IgD-negative memory B cell (primary cell): ENCODE measurements at regions not wholly inside any gene's neighbourhood (a gene's known extent, or its start where the extent isn't known, plus 50 kb on each side); places are given as distances from the start of the nearest gene placed in this dataset.
"Not testable (repeated sequence)": the region's sequence is repeated elsewhere in the genome, so short reads cannot be mapped to it uniquely, and the experiment has no call there.

Experiments used
- H3K27ac Mint-ChIP-seq, 3 donors: one replicate each; pipeline ENCODE4 v1.8.0; 2020 to 2022; ENCODE audit warnings: mild to moderate bottlenecking in 3 of 3, mixed read lengths in 3 of 3, moderate library complexity in 1 of 3
- H3K27me3 Mint-ChIP-seq: one replicate; pipeline ENCODE4 v1.8.0; 2021; ENCODE audit warnings: mixed read lengths
- H3K36me3 Mint-ChIP-seq: one replicate; pipeline ENCODE4 v1.8.0; 2020; ENCODE audit warnings: mild to moderate bottlenecking, mixed read lengths
- H3K4me1 Mint-ChIP-seq, 3 donors: one replicate each; pipeline ENCODE4 v1.8.0; 2020 to 2022; ENCODE audit warnings: mixed read lengths in 3 of 3, mild to moderate bottlenecking in 1 of 3
- H3K4me3 Mint-ChIP-seq, 4 donors: one replicate each; pipeline ENCODE4 v1.8.0; 2020 to 2022; ENCODE audit warnings: mild to moderate bottlenecking in 4 of 4, mixed read lengths in 4 of 4, moderate library complexity in 3 of 4
- H3K9me3 Mint-ChIP-seq, 3 donors: one replicate each; pipeline ENCODE4 v1.8.0; 2020 to 2021; ENCODE audit warnings: mixed read lengths in 3 of 3, mild to moderate bottlenecking in 1 of 3

- peaks cover 0 to 3% (median 0%) of the 10 kb centered on the region in 3 donors for H3K9me3 Mint-ChIP-seq
These were observed 99.5 kb downstream of the FMR1NB start for GRCh38 chrX:148080593-148080992.

GRCh38 chrX:148084611-148085010 is 103.5 kb downstream of the FMR1NB start:
- Mint-ChIP-seq H3K27me3 (peaks cover 4% of the 10 kb centered on the region), H3K4me3 (no peak overlapping the region), H3K27ac (no peak overlapping the region), H3K9me3 (peaks cover 0 to 3% (median 0%) of the 10 kb centered on the region in 3 donors), H3K36me3 (no peaks in the 10 kb centered on the region), H3K4me1 (no peaks in the 10 kb centered on the region)

More at GRCh38 chrX:148080593-148080992, 99.5 kb downstream of the FMR1NB start:
- H3K4me1 Mint-ChIP-seq, result no peaks in the 10 kb centered on the region
- peak overlapping the region in 1 of 3 donors; percentile 54 for H3K27ac Mint-ChIP-seq
- H3K4me3 Mint-ChIP-seq, result no peak overlapping the region
- H3K27me3 Mint-ChIP-seq, result peaks cover 4% of the 10 kb centered on the region
- no peaks in the 10 kb centered on the region for H3K36me3 Mint-ChIP-seq

- Mint-ChIP-seq H3K27ac (no peak overlapping the region), H3K9me3 (peaks cover 0 to 9% (median 0%) of the 10 kb centered on the region in 3 donors), H3K4me3 (no peak overlapping the region), H3K36me3 (no peaks in the 10 kb centered on the region), H3K27me3 (no peaks in the 10 kb centered on the region), H3K4me1 (peaks cover 0 to 1% (median 0%) of the 10 kb centered on the region in 3 donors)
These were observed 139.0 kb downstream of the FMR1NB start for GRCh38 chrX:148120151-148120550.

GRCh38 chrX:148120999-148121623 is 140.0 kb downstream of the FMR1NB start:
- no peak overlapping the region for H3K4me3 Mint-ChIP-seq
- H3K4me1 Mint-ChIP-seq, result peaks cover 0 to 1% (median 0%) of the 10 kb centered on the region in 3 donors
- H3K36me3 Mint-ChIP-seq, result no peaks in the 10 kb centered on the region
- H3K9me3 Mint-ChIP-seq, result peaks cover 0 to 9% (median 0%) of the 10 kb centered on the region in 3 donors
- H3K27ac Mint-ChIP-seq, result no peak overlapping the region
- H3K27me3 Mint-ChIP-seq, result no peaks in the 10 kb centered on the region

- H3K4me3 Mint-ChIP-seq, H3K9me3 Mint-ChIP-seq, H3K36me3 Mint-ChIP-seq, H3K4me1 Mint-ChIP-seq, H3K27me3 Mint-ChIP-seq, H3K27ac Mint-ChIP-seq: not testable (repeated sequence)
These were observed 147.9 kb downstream of the FMR1NB start for GRCh38 chrX:148128872-148129505.

GRCh38 chrX:148133105-148133725 is 152.1 kb downstream of the FMR1NB start:
- H3K4me1 Mint-ChIP-seq, result no peaks in the 10 kb centered on the region
- no peaks in the 10 kb centered on the region for H3K27me3 Mint-ChIP-seq
- H3K4me3 Mint-ChIP-seq, result no peak overlapping the region
- no peak overlapping the region for H3K27ac Mint-ChIP-seq
- no peaks in the 10 kb centered on the region for H3K36me3 Mint-ChIP-seq
- no peaks in the 10 kb centered on the region for H3K9me3 Mint-ChIP-seq

- Mint-ChIP-seq H3K27ac (no peak overlapping the region), H3K9me3 (peaks cover 0 to 2% (median 0%) of the 10 kb centered on the region in 3 donors), H3K36me3 (no peaks in the 10 kb centered on the region), H3K4me1 (no peaks in the 10 kb centered on the region), H3K4me3 (no peak overlapping the region), H3K27me3 (no peaks in the 10 kb centered on the region)
These were observed 153.4 kb downstream of the FMR1NB start for GRCh38 chrX:148134578-148134977.

- peaks cover 0 to 2% (median 0%) of the 10 kb centered on the region in 3 donors for H3K9me3 Mint-ChIP-seq
- no peaks in the 10 kb centered on the region for H3K4me1 Mint-ChIP-seq
- no peaks in the 10 kb centered on the region for H3K27me3 Mint-ChIP-seq
- H3K4me3 Mint-ChIP-seq, result no peak overlapping the region
- H3K36me3 Mint-ChIP-seq, result no peaks in the 10 kb centered on the region
- no peak overlapping the region for H3K27ac Mint-ChIP-seq
These were observed 154.6 kb downstream of the FMR1NB start for GRCh38 chrX:148135738-148136137.

- Mint-ChIP-seq H3K9me3 (peaks cover 0 to 2% (median 0%) of the 10 kb centered on the region in 3 donors), H3K4me1 (no peaks in the 10 kb centered on the region)
These were observed 165.0 kb downstream of the FMR1NB start for GRCh38 chrX:148146121-148146520.

GRCh38 chrX:148156986-148157385 is 175.8 kb downstream of the FMR1NB start:
- no peak overlapping the region for H3K4me3 Mint-ChIP-seq
- H3K9me3 Mint-ChIP-seq, result no peaks in the 10 kb centered on the region
- H3K27me3 Mint-ChIP-seq, result peaks cover 3% of the 10 kb centered on the region
- H3K4me1 Mint-ChIP-seq, result no peaks in the 10 kb centered on the region
- H3K36me3 Mint-ChIP-seq, result no peaks in the 10 kb centered on the region
- H3K27ac Mint-ChIP-seq, result no peak overlapping the region

More at GRCh38 chrX:148146121-148146520, 165.0 kb downstream of the FMR1NB start:
- H3K36me3 Mint-ChIP-seq, result no peaks in the 10 kb centered on the region
- H3K4me3 Mint-ChIP-seq, result no peak overlapping the region
- H3K27me3 Mint-ChIP-seq, result no peaks in the 10 kb centered on the region
- H3K27ac Mint-ChIP-seq, result no peak overlapping the region

GRCh38 chrX:148159796-148160195 is 178.7 kb downstream of the FMR1NB start:
- H3K4me3 Mint-ChIP-seq, result no peak overlapping the region
- no peak overlapping the region for H3K27ac Mint-ChIP-seq
- H3K4me1 Mint-ChIP-seq, result no peaks in the 10 kb centered on the region
- H3K36me3 Mint-ChIP-seq, result no peaks in the 10 kb centered on the region
- H3K9me3 Mint-ChIP-seq, result peaks cover 0 to 3% (median 0%) of the 10 kb centered on the region in 3 donors
- peaks cover 3% of the 10 kb centered on the region for H3K27me3 Mint-ChIP-seq

GRCh38 chrX:148161701-148162100 is 180.6 kb downstream of the FMR1NB start:
- H3K4me1 Mint-ChIP-seq, result no peaks in the 10 kb centered on the region
- no peaks in the 10 kb centered on the region for H3K36me3 Mint-ChIP-seq
- peaks cover 3% of the 10 kb centered on the region for H3K27me3 Mint-ChIP-seq
- H3K9me3 Mint-ChIP-seq, result peaks cover 0 to 4% (median 0%) of the 10 kb centered on the region in 3 donors
- H3K27ac Mint-ChIP-seq, result no peak overlapping the region
- H3K4me3 Mint-ChIP-seq, result no peak overlapping the region

- no peaks in the 10 kb centered on the region for H3K4me1 Mint-ChIP-seq
- no peaks in the 10 kb centered on the region for H3K27me3 Mint-ChIP-seq
- H3K27ac Mint-ChIP-seq, result no peak overlapping the region
- no peaks in the 10 kb centered on the region for H3K36me3 Mint-ChIP-seq
- H3K4me3 Mint-ChIP-seq, result no peak overlapping the region
- H3K9me3 Mint-ChIP-seq, result peaks cover 0 to 4% (median 2%) of the 10 kb centered on the region in 3 donors
These were observed 204.5 kb downstream of the FMR1NB start for GRCh38 chrX:148185631-148186030.

GRCh38 chrX:148192547-148192946 is 211.4 kb downstream of the FMR1NB start:
- Mint-ChIP-seq H3K4me1 (peaks cover 1 to 17% (median 10%) of the 10 kb centered on the region in 3 donors), H3K27ac (no peak overlapping the region), H3K4me3 (no peak overlapping the region), H3K9me3 (peaks cover 2 to 4% (median 2%) of the 10 kb centered on the region in 3 donors), H3K36me3 (no peaks in the 10 kb centered on the region), H3K27me3 (no peaks in the 10 kb centered on the region)

- no peaks in the 10 kb centered on the region for H3K36me3 Mint-ChIP-seq
- no peak overlapping the region for H3K4me3 Mint-ChIP-seq
- H3K27me3 Mint-ChIP-seq, result no peaks in the 10 kb centered on the region
- H3K27ac Mint-ChIP-seq, result peak overlapping the region in 1 of 3 donors; percentile 2
- H3K4me1 Mint-ChIP-seq, result peaks cover 1 to 17% (median 10%) of the 10 kb centered on the region in 3 donors
- H3K9me3 Mint-ChIP-seq, result peaks cover 0 to 2% (median 0%) of the 10 kb centered on the region in 3 donors
These were observed 212.6 kb downstream of the FMR1NB start for GRCh38 chrX:148193759-148194158.
